Lung microvascular endothelial cell (primary cell): ENCODE measurements at regions not wholly inside any gene's neighbourhood (a gene's known extent, or its start where the extent isn't known, plus 50 kb on each side); places are given as distances from the start of the nearest gene placed in this dataset.

Experiments used
- DNase-seq, 2 donors: peaks; one replicate each; pipeline versions ENCODE4 v3.0.0 to v3.0.0-alpha.2; 2010; ENCODE audit warnings: low read depth in 2 of 2

DNA sequence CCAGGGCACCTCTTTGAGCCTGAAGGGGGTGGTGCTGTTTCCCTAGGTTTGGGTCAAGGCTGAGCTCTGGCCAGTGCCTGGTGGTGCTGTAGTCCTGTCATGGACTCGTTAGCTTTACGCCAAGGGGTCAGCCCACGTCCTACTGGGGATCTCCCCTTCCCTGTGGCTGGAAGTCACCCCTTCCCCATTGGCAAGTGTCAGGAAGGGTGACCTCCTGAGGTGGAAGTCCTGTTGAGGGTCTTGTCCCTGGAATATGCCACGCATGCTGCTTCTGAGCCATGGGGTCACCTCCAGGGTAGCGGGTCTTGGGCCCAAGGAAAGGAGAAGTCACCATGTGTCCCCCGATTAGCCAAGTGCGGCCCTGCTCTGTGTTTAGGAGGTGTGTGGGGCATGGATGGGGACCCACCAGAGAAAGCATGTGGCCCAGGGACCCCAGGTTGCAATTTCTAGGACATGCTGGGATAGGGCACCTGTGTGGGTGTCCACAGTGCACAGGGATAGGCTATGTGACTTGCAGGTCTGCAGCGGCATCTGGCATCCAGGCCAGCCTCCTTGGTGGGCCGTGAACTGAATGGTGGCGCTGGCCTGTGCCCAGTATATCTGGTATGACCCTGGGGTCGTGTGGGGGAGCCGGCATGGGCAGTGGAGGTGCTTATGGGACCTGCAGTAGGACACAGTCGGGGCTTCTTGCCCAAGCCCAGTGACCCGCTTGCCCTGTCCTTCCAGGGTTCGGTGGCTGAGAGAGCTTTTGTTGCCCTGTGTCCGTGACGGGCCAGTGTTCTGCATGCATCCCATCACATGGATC lies 226.7 kb downstream of the SNRPN start:
- no peak for DNase-seq

- no peak for DNase-seq
Measured at GRCh38 chr15:25182098-25182478, 227.3 kb downstream of the SNRPN start.

- DNase-seq: no peak
Measured at GRCh38 chr15:25182736-25183445, 228.1 kb downstream of the SNRPN start.

- DNase-seq: no peak
Measured at GRCh38 chr15:25183581-25184251, 228.9 kb downstream of the SNRPN start.

DNA sequence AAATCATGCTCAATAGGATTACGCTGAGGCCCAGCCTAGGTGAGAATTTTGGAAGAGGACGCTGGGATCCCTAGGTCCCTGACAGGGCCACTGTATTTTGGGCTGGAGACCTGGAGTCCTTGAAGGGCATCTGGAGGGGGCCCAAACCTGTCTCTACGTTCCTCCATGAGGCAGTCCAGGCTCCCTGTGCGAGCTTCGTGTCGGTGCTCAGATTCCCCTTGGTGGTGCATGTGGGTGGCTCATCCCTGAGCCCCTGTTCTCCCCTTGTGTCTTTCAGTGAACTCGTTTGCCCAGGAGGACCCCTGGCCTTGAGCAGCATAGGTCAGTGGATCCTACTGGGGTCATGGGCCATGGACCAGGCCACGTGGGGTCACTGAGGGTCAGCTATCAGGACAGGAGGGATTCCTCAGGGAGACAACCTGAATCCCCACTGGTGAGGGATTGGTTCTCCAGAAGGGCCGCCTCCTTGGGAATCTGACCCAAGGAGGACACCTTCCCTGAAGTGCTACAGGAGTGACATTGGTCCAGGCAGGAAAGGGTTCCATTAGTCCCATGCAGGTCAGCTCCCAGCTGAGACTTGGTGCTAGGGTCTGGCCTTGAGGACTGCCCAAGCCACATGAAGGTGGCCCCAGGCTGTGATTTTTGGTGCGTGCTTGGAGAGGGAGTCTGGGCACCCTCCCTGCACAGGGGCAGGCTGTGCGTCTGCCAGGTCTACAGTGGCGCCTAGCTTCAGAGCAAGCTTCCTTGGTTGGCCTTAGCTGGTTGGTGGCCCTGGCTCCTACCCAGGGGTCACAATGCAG lies 229.8 kb downstream of the SNRPN start:
- no peak for DNase-seq

DNA sequence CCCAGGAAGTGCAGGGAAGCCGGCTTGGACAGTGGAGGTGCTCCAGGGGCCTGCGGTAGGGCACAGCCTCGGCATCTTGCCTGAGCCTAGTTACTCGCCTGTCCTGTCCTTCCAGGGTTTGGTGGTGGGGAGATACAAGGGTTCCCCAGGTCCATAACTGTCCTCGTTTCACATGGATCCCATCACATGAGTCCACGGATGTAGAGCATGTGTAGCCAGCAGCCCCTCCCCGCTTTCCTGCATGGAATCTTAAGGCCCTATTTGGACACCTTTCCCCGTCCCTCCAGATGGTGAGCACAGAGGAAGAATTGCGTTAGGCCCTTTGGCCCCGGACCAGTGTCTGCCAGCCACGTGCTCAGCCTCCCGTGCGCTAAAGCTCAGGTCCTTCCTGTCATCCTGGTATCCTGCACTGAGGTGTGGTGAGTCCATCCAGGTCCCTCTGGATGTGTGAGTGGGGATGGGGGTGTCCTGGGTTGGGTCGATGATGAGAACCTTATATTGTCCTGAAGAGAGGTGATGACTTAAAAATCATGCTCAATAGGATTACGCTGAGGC lies 230.4 kb downstream of the SNRPN start:
- DNase-seq: no peak

- no peak for DNase-seq
Measured at GRCh38 chr15:25185791-25186190, 231.0 kb downstream of the SNRPN start.

GRCh38 chr15:25186411-25186810 lies 231.6 kb downstream of the SNRPN start:
- no peak for DNase-seq

DNA sequence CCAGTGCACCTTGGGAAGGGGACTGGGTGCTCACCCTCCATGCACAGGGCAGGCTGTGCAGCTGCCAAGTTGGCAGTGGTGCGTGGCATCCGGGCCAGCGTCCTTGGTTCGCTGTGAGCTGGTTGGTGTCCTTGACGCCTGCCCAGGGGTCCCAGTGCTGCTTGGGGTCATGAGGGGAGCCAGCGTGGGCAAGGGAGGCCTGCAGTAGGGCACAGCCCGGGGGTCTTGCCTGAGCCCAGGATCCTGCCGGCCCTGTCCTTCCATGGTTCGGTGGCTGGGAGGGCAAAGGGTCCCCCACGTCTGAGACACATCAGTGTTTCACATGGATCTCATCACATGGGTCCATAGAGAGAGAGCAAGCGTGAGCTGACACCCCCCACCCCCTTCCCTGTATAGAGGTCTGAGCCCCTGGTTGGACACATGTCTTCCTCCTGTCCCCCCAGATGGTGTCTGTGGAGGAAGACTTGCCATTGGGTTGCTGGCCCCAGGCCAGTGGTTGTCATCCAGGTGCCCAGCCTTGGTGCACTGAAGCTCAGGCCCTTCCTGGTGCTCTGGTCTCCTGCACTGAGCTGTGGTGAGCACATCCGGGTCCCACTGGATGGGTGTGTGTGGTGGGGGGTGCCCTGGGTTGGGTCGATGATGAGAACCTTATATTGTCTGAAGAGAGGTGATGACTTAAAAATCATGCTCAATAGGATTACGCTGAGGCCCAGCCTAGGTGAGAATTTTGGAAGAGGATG lies 232.3 kb downstream of the SNRPN start:
- no peak for DNase-seq

DNA sequence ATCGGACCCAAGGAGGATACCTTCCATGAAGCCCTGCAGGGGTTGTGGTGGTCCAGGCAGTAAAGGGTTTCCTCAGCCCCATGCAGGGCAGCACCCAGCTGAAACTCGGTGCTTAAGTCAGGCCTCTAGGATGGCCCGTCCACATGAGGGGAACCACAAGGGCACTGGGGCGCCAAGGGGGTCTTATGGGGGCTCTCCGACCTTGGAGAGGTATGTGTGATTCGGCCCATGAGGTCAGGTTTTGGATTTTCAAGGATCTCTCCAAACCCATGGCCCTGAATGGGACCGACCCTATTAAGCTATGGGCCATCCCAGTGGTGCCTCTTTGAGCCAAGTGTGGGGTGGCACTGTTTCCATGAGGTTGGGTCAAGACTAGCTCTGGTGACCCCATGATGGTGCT lies 233.3 kb downstream of the SNRPN start:
- no peak for DNase-seq

GRCh38 chr15:25188551-25189101 lies 233.8 kb downstream of the SNRPN start:
- no peak for DNase-seq

DNA sequence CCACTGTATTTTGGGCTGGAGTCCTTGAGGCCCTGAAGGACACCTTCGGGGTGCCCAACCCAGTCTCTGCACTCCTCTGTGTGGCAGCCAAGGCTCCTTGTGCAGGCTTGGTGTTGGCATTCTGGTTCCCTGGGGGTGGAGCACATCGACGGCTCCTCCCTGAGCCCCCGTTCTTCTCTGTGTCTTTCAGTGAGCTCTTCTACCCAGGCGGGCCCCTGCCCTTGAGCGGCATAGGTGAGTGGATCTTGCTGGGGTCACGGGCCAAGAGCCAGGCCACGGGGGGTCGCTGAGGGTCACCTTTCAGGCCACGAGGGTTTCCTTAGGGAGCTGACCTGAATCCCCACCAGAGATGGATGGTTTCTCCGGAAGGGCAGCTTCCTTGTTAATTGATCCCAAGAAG lies 234.8 kb downstream of the SNRPN start:
- no peak for DNase-seq

DNA sequence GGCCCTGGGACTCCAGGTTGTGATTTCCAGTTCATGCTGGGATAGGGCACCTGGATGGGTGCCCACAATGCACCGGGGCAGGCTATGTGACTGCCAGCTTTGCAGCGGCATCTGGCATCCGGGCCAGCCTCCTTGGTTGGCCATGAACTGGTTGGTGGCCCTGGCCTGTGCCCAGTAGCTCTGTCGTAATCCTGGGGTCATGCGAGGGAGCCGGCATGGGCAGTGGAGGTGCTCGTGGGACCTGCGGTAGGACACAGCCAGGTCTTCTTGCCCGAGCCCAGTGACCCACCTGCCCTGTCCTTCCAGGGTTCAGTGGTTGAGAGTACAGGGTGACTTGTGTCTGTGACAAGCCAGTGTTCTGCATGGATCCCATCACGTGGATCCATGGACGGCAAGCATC lies 237.9 kb downstream of the SNRPN start:
- no peak for DNase-seq

DNA sequence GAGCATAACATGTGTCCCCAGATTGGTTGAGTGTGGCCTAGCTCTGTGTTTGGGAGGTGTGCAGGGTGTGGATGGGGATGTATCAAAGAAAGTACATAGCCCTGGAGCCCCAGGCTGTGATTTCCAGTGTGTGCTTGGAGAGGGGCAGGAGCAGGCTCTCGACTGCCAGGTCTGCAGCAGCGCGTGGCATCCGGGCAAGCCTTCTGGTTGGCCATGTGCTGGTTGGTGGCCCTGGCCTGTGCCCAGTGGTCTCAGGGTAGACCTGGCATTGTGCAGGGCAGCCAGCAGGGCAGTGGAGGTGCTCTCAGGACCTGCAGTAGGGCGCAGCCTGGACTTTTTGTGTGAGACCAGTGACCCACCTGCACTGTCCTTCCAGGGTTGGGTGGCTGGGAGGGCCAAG lies 231.5 kb downstream of the UBE3A start:
- DNase-seq: no peak

DNA sequence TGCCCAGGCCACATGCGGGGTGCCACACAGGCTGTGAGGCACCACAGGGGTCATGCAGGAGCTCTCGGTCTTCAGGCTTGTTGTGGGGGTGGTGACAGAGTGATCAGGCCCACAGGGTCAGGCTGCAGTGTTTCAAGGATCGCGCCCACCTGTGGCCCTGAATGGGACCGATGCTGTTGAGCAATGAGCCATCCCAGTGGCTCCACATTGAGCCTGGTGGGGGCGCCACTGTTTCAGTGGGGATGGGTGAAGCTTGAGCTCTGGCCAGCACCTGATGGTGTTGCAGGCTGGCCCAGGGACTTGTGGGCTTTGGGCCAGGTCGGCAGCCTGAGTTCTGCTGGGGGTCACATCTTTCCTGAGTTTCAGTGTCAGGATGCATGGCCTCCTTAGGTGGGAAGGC lies 230.1 kb downstream of the UBE3A start:
- DNase-seq: no peak

DNA sequence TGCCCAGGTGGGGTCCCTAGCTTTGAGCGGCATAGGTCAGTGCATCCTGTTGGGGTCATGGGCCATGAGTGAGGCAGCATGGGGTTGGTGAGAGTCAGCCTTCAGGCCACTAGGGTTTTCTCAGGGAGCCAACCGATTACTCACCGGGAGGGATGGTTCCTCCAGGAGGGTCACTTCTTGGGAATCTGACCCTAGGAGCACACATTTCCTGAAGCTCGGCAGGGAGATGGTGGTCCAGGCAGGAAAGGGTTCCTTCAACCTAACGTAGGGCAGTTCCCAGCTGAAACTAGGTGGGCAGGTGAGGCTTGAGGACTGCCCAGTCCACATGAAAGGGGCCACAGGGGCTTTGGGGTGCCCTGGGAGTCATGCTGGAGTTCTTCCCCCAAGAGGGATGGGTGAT lies 218.0 kb downstream of the UBE3A start:
- no peak for DNase-seq

GRCh38 chr15:25224396-25224795 lies 214.4 kb downstream of the UBE3A start:
- DNase-seq: no peak

DNA sequence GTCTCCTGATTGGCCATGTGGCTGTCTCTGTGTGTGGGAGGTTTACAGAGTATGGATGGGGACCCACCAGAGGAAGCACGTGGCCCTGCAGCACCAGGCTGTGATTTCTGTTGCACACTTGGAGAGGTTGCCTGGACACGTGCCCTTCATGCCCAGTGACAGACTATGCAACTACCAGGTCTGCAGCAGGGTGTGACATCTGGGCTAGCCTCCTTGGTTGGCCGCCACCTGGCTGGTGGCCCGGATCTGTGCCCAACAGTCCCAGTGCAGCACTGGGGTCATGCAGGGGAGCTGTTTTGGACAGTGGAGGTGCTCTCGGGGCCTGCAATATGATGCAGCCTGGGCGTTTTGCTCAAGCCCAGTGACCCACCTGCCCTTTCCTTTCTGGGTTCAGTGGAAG lies 212.5 kb downstream of the UBE3A start:
- DNase-seq: no peak

GRCh38 chr15:25228261-25228660 lies 210.6 kb downstream of the UBE3A start:
- no peak for DNase-seq

DNA sequence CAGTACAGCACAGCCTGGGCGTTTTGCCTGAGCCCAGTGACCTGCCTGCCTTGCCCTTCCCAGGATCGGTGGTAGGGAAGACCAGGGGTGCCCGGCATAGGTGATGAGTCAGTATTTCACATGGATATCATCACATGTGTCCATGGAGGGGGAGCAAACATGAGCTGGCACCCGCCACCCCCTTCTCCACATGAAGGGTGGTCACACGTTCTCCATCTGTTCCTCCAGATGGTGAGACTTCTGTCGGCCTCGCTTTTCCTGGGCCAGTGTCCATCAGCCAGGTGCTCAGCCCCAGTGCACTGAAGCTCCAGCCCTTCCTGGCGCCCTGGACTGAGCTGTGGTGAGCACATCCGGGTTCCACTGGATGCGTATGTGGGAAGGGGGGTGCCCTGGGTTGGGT lies 208.4 kb downstream of the UBE3A start:
- no peak for DNase-seq
